Keratinocyte (primary cell): ENCODE measurements at regions not wholly inside any gene's neighbourhood (a gene's known extent, or its start where the extent isn't known, plus 50 kb on each side); places are given as distances from the start of the nearest gene placed in this dataset.

Experiments
- DNase-seq: peaks from one replicate; pipeline ENCODE4 v3.0.0-alpha.2; 2011; ENCODE audit warnings: low read depth, missing footprints, low spot score
- FAIRE-seq: peaks from 2 replicates; lab custom pipeline; 2011; peaks lifted over from hg19 to GRCh38; lab: Jason Lieb, UNC
- H2AFZ ChIP-seq: 2 replicates; pipeline ENCODE4 v1.6.0; 2012; ENCODE audit warnings: low read length, control low read depth, inconsistent platforms; ENCODE audit not compliant: control insufficient read depth
- H3K27ac ChIP-seq: 2 replicates; pipeline ENCODE4 v1.5.1; 2011; ENCODE audit warnings: low read length; ENCODE audit not compliant: control insufficient read depth, insufficient read depth
- H3K27me3 ChIP-seq: 3 replicates; pipeline ENCODE4 v1.6.0; 2011; ENCODE audit warnings: low read length; ENCODE audit not compliant: control insufficient read depth, insufficient read depth; ENCODE audit errors: extremely low read depth
- H3K36me3 ChIP-seq, 2 experiments: 2 replicates in 1 of 2; 3 replicates in 1 of 2; pipeline ENCODE4 v1.5.1; 2011; ENCODE audit warnings: low read length in 2 of 2, mild to moderate bottlenecking in 1 of 2; ENCODE audit not compliant: control insufficient read depth in 2 of 2, insufficient read depth in 2 of 2; ENCODE audit errors: extremely low read depth in 1 of 2
- H3K4me1 ChIP-seq: 3 replicates; pipeline ENCODE4 v1.5.1; 2011; ENCODE audit warnings: low read length; ENCODE audit not compliant: control insufficient read depth, insufficient read depth; ENCODE audit errors: extremely low read depth
- H3K4me2 ChIP-seq: 3 replicates; pipeline ENCODE4 v1.6.0; 2011; ENCODE audit warnings: low read depth, low read length; ENCODE audit not compliant: control insufficient read depth, insufficient read depth; ENCODE audit errors: extremely low read depth
- H3K4me3 ChIP-seq, 3 experiments: fragments of 200-600 bp in 1 of 3; sonication (generic) in 1 of 3; 2 replicates in 2 of 3; 3 replicates in 1 of 3; pipeline ENCODE4 v1.5.1; 2011 to 2016; ENCODE audit warnings: low read length in 3 of 3, mild to moderate bottlenecking in 3 of 3, control low read depth in 2 of 3, inconsistent platforms in 1 of 3, low read depth in 1 of 3, mixed read lengths in 1 of 3, mixed run types in 1 of 3, moderate library complexity in 1 of 3; ENCODE audit not compliant: control insufficient read depth in 2 of 3, insufficient read depth in 2 of 3; ENCODE audit errors: extremely low read depth in 1 of 3
- H3K79me2 ChIP-seq: 2 replicates; pipeline ENCODE4 v1.6.0; 2012; ENCODE audit warnings: low read length; ENCODE audit not compliant: control insufficient read depth, insufficient read depth
- H3K9ac ChIP-seq: 3 replicates; pipeline ENCODE4 v1.6.0; 2011; ENCODE audit warnings: low read length; ENCODE audit not compliant: control insufficient read depth, insufficient read depth; ENCODE audit errors: extremely low read depth
- H3K9me1 ChIP-seq: 3 replicates; pipeline ENCODE4 v1.6.0; 2011; ENCODE audit warnings: low read length; ENCODE audit not compliant: control insufficient read depth, insufficient read depth; ENCODE audit errors: extremely low read depth
- H3K9me3 ChIP-seq: 2 replicates; pipeline ENCODE4 v1.5.1; 2012; ENCODE audit warnings: low read depth, low read length; ENCODE audit not compliant: control insufficient read depth
- H4K20me1 ChIP-seq: 3 replicates; pipeline ENCODE4 v1.6.0; 2011; ENCODE audit warnings: low read length; ENCODE audit not compliant: control insufficient read depth, insufficient read depth; ENCODE audit errors: extremely low read depth
- EZH2 ChIP-seq: IDR thresholded peaks from one replicate; pipeline ENCODE4 v1.6.1; 2012; ENCODE audit warnings: inconsistent platforms, mild to moderate bottlenecking, low read length, moderate library complexity
- dilution Hi-C: fragments of 300-500 bp; cut with MboI; formaldehyde crosslinking; loops from one replicate; pipeline ENCODE4 v1.7.0; 2020; ENCODE audit warnings: low sequenced_read_pairs; ENCODE audit not compliant: extremely low pct_ligation_motif_present
- TF ChIP-seq, protein P1 (sequence below), 3 experiments: IDR thresholded peaks in 1 of 3; conservative IDR thresholded peaks in 1 of 3; optimal IDR thresholded peaks in 1 of 3; 2 replicates in 2 of 3; 3 replicates in 1 of 3; pipeline versions ENCODE3 to v1.5.1; 2011; ENCODE audit warnings: low read length in 3 of 3, mild to moderate bottlenecking in 3 of 3, moderate library complexity in 2 of 3, control low read depth in 1 of 3, inconsistent platforms in 1 of 3; ENCODE audit not compliant: insufficient read depth in 2 of 3; ENCODE audit errors: extremely low read depth in 1 of 3

DNA sequence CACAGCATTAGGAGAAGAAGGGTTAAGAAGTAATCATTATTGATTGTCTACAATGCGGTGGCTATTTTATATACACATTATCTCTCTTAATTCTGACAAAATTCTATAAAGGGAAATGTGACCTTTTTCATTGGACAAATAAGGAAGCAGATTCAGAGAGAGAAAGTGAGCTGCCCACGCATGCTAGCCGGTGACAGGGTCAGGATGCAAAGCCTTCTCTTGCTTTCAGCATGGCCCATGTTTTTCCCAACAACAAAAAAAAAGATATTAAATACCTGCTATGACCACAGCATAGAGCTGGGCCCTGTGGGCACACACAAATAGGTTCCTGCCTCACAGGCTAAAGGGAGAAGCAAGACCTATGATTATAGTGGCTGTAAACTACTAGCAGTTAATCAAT is 66.8 kb downstream of the PPP1R3C start:
- H3K9me3 ChIP-seq = no peaks in the 10 kb centered on the region
- dilution Hi-C loops = no loop called here
- no peaks in the 10 kb centered on the region for H4K20me1 ChIP-seq
- no peaks in the 10 kb centered on the region for H3K36me3 ChIP-seq
- H3K9ac ChIP-seq = no peak overlapping the region
- no peak overlapping the region for H3K27ac ChIP-seq
- DNase-seq (no peak), FAIRE-seq (no peak)
- no peak overlapping the region for H2AFZ ChIP-seq
- H3K27me3 ChIP-seq = no peaks in the 10 kb centered on the region
- no peak overlapping the region for H3K4me2 ChIP-seq
- peaks cover 15% of the 10 kb centered on the region for H3K4me1 ChIP-seq
- no peaks in the 10 kb centered on the region for H3K79me2 ChIP-seq
- TF ChIP-seq, protein P1, sequence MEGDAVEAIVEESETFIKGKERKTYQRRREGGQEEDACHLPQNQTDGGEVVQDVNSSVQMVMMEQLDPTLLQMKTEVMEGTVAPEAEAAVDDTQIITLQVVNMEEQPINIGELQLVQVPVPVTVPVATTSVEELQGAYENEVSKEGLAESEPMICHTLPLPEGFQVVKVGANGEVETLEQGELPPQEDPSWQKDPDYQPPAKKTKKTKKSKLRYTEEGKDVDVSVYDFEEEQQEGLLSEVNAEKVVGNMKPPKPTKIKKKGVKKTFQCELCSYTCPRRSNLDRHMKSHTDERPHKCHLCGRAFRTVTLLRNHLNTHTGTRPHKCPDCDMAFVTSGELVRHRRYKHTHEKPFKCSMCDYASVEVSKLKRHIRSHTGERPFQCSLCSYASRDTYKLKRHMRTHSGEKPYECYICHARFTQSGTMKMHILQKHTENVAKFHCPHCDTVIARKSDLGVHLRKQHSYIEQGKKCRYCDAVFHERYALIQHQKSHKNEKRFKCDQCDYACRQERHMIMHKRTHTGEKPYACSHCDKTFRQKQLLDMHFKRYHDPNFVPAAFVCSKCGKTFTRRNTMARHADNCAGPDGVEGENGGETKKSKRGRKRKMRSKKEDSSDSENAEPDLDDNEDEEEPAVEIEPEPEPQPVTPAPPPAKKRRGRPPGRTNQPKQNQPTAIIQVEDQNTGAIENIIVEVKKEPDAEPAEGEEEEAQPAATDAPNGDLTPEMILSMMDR (optimal IDR thresholded peaks at IDR 0.05 in 1 of 3, IDR thresholded peaks at IDR 0.05 in 1 of 3, conservative IDR thresholded peaks at IDR 0.05 in 1 of 3; ENCODE audit: extremely low read depth in 1 of 3, insufficient read depth in 2 of 3, low read length in 3 of 3) = no peak
- TF ChIP-seq EZH2 = no peak
- H3K9me1 ChIP-seq = no peaks in the 10 kb centered on the region
- H3K4me3 ChIP-seq = no peak overlapping the region

DNA sequence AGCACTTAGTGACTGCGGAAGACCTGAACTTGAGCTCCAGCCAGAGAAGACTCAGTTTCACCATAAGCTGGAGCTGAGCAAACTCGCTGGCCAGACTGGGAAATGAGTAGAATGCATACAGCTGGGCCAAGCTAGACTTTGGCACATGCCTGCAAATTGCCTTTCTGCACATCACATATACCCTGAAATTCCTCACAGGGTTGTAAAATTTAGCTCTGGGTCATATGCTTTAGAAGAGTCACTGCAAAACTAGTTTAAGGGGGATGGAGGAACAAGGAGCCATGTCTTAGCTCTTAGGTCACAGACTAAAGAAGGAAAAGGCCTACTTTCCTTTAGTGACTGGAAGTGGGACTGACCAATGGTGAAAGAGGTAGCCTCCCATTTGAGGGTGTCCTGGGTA is 67.6 kb downstream of the PPP1R3C start:
- H3K9me1 ChIP-seq = no peaks in the 10 kb centered on the region
- no peak for FAIRE-seq
- H3K4me3 ChIP-seq = no peak overlapping the region
- H3K27ac ChIP-seq = no peak overlapping the region
- dilution Hi-C loops = no loop called here
- H3K9ac ChIP-seq = no peak overlapping the region
- no peaks in the 10 kb centered on the region for H3K79me2 ChIP-seq
- peaks cover 15% of the 10 kb centered on the region for H3K4me1 ChIP-seq
- TF ChIP-seq, protein P1 (optimal IDR thresholded peaks at IDR 0.05 in 1 of 3, IDR thresholded peaks at IDR 0.05 in 1 of 3, conservative IDR thresholded peaks at IDR 0.05 in 1 of 3; ENCODE audit: extremely low read depth in 1 of 3, insufficient read depth in 2 of 3, low read length in 3 of 3) = no peak
- TF ChIP-seq EZH2 = no peak
- no peaks in the 10 kb centered on the region for H3K27me3 ChIP-seq
- no peaks in the 10 kb centered on the region for H3K9me3 ChIP-seq
- no peak overlapping the region for H3K4me2 ChIP-seq
- H4K20me1 ChIP-seq = no peaks in the 10 kb centered on the region
- no peaks in the 10 kb centered on the region for H3K36me3 ChIP-seq
- no peak for DNase-seq
- H2AFZ ChIP-seq = no peak overlapping the region
